GM12865 (cell line): ENCODE measurements at regions not wholly inside any gene's neighbourhood (a gene's known extent, or its start where the extent isn't known, plus 50 kb on each side); places are given as distances from the start of the nearest gene placed in this dataset.

Source experiments
- DNase-seq: peaks from one replicate; pipeline ENCODE4 v3.0.0; 2010; ENCODE audit warnings: low read depth
- H3K4me3 ChIP-seq: 2 replicates; pipeline ENCODE4 v1.5.1; 2011; ENCODE audit warnings: mild to moderate bottlenecking, low read depth, low read length, control low read depth
- CTCF ChIP-seq: IDR thresholded peaks from 2 replicates; pipeline ENCODE4 v1.5.1; 2011; ENCODE audit warnings: low read length, control low read depth, low read depth, inconsistent platforms; ENCODE audit not compliant: insufficient read depth; ENCODE audit errors: missing control alignments

GRCh38 chr11:37500425-37500824 lies 902.4 kb upstream of the RAG2 start:
- H3K4me3 ChIP-seq: no peak overlapping the region
- no peak for DNase-seq
- TF ChIP-seq CTCF: no peak

GRCh38 chr11:37497326-37497725 lies 899.3 kb upstream of the RAG2 start:
- no peak for TF ChIP-seq CTCF
- no peak for DNase-seq

GRCh38 chr11:37496201-37496600 lies 898.2 kb upstream of the RAG2 start:
- TF ChIP-seq CTCF: no peak
- no peak for DNase-seq
- H3K4me3 ChIP-seq: no peak overlapping the region

More at GRCh38 chr11:37497326-37497725, 899.3 kb upstream of the RAG2 start:
- H3K4me3 ChIP-seq: no peak overlapping the region

GRCh38 chr11:37484298-37484697 lies 886.3 kb upstream of the RAG2 start:
- no peak overlapping the region for H3K4me3 ChIP-seq
- DNase-seq: no peak
- no peak for TF ChIP-seq CTCF

- no peak for TF ChIP-seq CTCF
- H3K4me3 ChIP-seq: no peak overlapping the region
- no peak for DNase-seq
Observed at GRCh38 chr11:37483761-37484160, 885.7 kb upstream of the RAG2 start.

GRCh38 chr11:37474889-37475288 lies 876.9 kb upstream of the RAG2 start:
- TF ChIP-seq CTCF: no peak
- no peak for DNase-seq

GRCh38 chr11:37468344-37468743 lies 870.3 kb upstream of the RAG2 start:
- DNase-seq: no peak
- no peak for TF ChIP-seq CTCF
- H3K4me3 ChIP-seq: no peak overlapping the region

More at GRCh38 chr11:37474889-37475288, 876.9 kb upstream of the RAG2 start:
- no peak overlapping the region for H3K4me3 ChIP-seq
